ENCODE measurements at regions not wholly inside any gene's neighbourhood (a gene's known extent, or its start where the extent isn't known, plus 50 kb on each side); places are given as distances from the start of the nearest gene placed in this dataset.

GRCh38 chr2:186427970-186428369 lies 58.1 kb upstream of the ZC3H15 start:
- POLR2A ChIA-PET, result no interaction called here
- no peaks in the 10 kb centered on the region for H3K27me3 Mint-ChIP-seq (ENCODE audit: insufficient read depth, unreplicated experiment)

GRCh38 chr2:186429104-186429503 lies 57.0 kb upstream of the ZC3H15 start:
- ChIA-PET POLR2A (no interaction called here), CTCF (no interaction called here)
- Histone ChIP-seq H3K27me3 (replicated peaks; ENCODE audit: control insufficient read depth, insufficient read depth, low read length) (no peaks in the 10 kb centered on the region), H3K4me3 (ENCODE audit: low read depth, low read length) (no peak overlapping the region), H3K4me1 (no peaks in the 10 kb centered on the region), H3K36me3 (ENCODE audit: control insufficient read depth, insufficient read depth, low read length) (no peaks in the 10 kb centered on the region), H3K9me3 (no peaks in the 10 kb centered on the region)
- Mint-ChIP-seq H3K4me1 (ENCODE audit: low read depth, unreplicated experiment) (no peaks in the 10 kb centered on the region), H3K4me3 (ENCODE audit: unreplicated experiment) (no peak overlapping the region), H3K9me3 (ENCODE audit: unreplicated experiment) (no peaks in the 10 kb centered on the region), H3K27ac (ENCODE audit: unreplicated experiment) (no peak overlapping the region), H3K27me3 (ENCODE audit: insufficient read depth, unreplicated experiment) (no peaks in the 10 kb centered on the region), H3K36me3 (ENCODE audit: insufficient read depth, unreplicated experiment) (no peaks in the 10 kb centered on the region)
- intact Hi-C loops (cut with micrococcal nuclease; ENCODE audit: unreplicated experiment), result no loop called here
- no peak for DNase-seq
- TF ChIP-seq, protein P1, sequence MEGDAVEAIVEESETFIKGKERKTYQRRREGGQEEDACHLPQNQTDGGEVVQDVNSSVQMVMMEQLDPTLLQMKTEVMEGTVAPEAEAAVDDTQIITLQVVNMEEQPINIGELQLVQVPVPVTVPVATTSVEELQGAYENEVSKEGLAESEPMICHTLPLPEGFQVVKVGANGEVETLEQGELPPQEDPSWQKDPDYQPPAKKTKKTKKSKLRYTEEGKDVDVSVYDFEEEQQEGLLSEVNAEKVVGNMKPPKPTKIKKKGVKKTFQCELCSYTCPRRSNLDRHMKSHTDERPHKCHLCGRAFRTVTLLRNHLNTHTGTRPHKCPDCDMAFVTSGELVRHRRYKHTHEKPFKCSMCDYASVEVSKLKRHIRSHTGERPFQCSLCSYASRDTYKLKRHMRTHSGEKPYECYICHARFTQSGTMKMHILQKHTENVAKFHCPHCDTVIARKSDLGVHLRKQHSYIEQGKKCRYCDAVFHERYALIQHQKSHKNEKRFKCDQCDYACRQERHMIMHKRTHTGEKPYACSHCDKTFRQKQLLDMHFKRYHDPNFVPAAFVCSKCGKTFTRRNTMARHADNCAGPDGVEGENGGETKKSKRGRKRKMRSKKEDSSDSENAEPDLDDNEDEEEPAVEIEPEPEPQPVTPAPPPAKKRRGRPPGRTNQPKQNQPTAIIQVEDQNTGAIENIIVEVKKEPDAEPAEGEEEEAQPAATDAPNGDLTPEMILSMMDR (IDR thresholded peaks at IDR 0.05; ENCODE audit: insufficient read depth in 1 of 2, low read depth in 1 of 2, low read length in 1 of 2, severe bottlenecking in 1 of 2, unreplicated experiment in 1 of 2), result no peak
- no TSS peak for BruUV-seq (replicated peaks)

More at GRCh38 chr2:186427970-186428369, 58.1 kb upstream of the ZC3H15 start:
- Mint-ChIP-seq H3K4me3 (ENCODE audit: unreplicated experiment) (no peak overlapping the region), H3K36me3 (ENCODE audit: insufficient read depth, unreplicated experiment) (no peaks in the 10 kb centered on the region), H3K4me1 (ENCODE audit: low read depth, unreplicated experiment) (no peaks in the 10 kb centered on the region), H3K9me3 (ENCODE audit: unreplicated experiment) (no peaks in the 10 kb centered on the region), H3K27ac (ENCODE audit: unreplicated experiment) (no peak overlapping the region)
- Histone ChIP-seq H3K4me1 (no peaks in the 10 kb centered on the region), H3K36me3 (ENCODE audit: control insufficient read depth, insufficient read depth, low read length) (no peaks in the 10 kb centered on the region), H3K27me3 (replicated peaks; ENCODE audit: control insufficient read depth, insufficient read depth, low read length) (no peaks in the 10 kb centered on the region), H3K4me3 (ENCODE audit: low read depth, low read length) (no peak overlapping the region), H3K9me3 (no peaks in the 10 kb centered on the region)
- TF ChIP-seq, protein P1 (IDR thresholded peaks at IDR 0.05; ENCODE audit: insufficient read depth in 1 of 2, low read depth in 1 of 2, low read length in 1 of 2, severe bottlenecking in 1 of 2, unreplicated experiment in 1 of 2), result no peak
- intact Hi-C loops (cut with micrococcal nuclease; ENCODE audit: unreplicated experiment), result no loop called here
- CTCF ChIA-PET, result no interaction called here
- BruUV-seq (replicated peaks), result no TSS peak
- no peak for DNase-seq

DNA sequence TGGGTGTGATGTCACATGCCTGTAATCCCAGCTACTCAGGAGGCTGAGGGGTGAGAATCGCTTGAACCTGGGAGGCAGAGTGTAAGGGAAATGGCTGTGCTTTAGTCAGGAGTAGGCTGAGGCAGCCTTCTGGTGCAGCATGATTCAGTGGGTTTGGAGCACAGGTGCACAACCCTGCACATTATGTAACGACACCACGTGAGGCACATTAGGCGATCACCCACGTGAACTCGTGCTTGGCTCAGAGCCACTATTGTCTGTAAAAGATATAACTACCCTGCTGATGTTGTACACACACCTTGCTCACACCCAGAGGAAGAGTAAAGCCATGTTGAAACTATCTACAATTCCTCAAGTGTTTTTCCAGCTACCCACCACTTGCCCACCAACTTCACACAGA lies 54.8 kb upstream of the ZC3H15 start:
- H3K36me3 ChIP-seq (ENCODE audit: control insufficient read depth, insufficient read depth, low read length), result no peaks in the 10 kb centered on the region
- TF ChIP-seq, protein P1 (IDR thresholded peaks at IDR 0.05; ENCODE audit: insufficient read depth in 1 of 2, low read depth in 1 of 2, low read length in 1 of 2, severe bottlenecking in 1 of 2, unreplicated experiment in 1 of 2), result no peak
- Mint-ChIP-seq H3K27ac (ENCODE audit: unreplicated experiment) (no peak overlapping the region), H3K36me3 (ENCODE audit: insufficient read depth, unreplicated experiment) (no peaks in the 10 kb centered on the region), H3K4me1 (ENCODE audit: low read depth, unreplicated experiment) (no peaks in the 10 kb centered on the region), H3K27me3 (ENCODE audit: insufficient read depth, unreplicated experiment) (no peaks in the 10 kb centered on the region), H3K4me3 (ENCODE audit: unreplicated experiment) (no peak overlapping the region), H3K9me3 (ENCODE audit: unreplicated experiment) (no peaks in the 10 kb centered on the region)
- no peaks in the 10 kb centered on the region for H3K27me3 ChIP-seq (replicated peaks; ENCODE audit: control insufficient read depth, insufficient read depth, low read length)
- no peak overlapping the region for H3K4me3 ChIP-seq (ENCODE audit: low read depth, low read length)
- POLR2A ChIA-PET, result no interaction called here
- CTCF ChIA-PET, result no interaction called here
- intact Hi-C loops (cut with micrococcal nuclease; ENCODE audit: unreplicated experiment), result no loop called here
- BruUV-seq (replicated peaks), result no TSS peak
- H3K4me1 ChIP-seq, result no peaks in the 10 kb centered on the region
- no peaks in the 10 kb centered on the region for H3K9me3 ChIP-seq
- DNase-seq, result no peak
